GM21381 (cell line): ENCODE measurements at regions not wholly inside any gene's neighbourhood (a gene's known extent, or its start where the extent isn't known, plus 50 kb on each side); places are given as distances from the start of the nearest gene placed in this dataset.

Experiments
- ATAC-seq: cut with Tn5 transposase; IDR thresholded peaks from one replicate; pipeline ENCODE4 v1.9.1; 2021; ENCODE audit warnings: mild to moderate bottlenecking, moderate library complexity; ENCODE audit not compliant: unreplicated experiment

DNA sequence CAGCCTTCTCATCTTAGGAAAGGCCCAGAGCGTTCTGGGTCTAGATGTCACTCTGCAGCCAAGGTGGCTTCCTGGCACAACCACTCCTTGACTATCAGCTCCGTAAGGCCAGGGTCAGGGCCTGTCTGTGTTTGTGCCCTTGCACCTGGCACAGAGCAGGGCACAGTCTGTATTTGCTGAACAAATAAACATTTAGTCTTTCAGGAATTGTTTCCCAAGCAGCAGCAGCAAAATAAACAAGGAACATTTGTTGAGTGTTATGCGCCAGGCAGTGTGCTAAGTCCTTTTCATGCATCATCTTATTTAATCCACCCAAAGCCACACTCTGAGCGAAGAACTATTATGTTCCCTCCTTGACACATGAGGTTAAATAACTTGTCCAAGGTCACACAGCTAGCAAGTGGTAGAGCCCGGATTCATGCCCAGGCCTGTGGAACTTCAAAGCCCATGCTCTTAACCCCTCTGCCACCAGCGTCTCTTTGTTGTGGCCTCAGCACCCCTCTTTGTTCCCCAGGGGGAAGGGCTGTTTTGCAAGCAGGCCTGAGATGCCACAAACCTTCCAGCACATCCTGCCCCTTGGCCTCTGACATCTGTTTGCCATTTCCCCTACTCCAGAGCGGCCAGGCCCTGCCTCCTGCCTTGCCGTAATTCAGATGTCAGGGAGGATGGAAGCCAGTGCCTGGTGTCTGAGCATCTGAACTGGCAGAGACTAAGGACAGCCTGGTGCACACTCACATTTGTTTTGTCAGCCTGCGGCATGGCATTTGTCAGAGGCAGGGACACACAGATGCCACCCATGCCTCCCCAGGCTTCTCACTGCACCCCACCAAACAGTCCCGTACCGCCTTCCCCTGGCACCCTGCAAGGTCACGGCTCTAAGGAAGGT lies 325.8 kb upstream of the ZMIZ1 start:
- ATAC-seq, result no peak

DNA sequence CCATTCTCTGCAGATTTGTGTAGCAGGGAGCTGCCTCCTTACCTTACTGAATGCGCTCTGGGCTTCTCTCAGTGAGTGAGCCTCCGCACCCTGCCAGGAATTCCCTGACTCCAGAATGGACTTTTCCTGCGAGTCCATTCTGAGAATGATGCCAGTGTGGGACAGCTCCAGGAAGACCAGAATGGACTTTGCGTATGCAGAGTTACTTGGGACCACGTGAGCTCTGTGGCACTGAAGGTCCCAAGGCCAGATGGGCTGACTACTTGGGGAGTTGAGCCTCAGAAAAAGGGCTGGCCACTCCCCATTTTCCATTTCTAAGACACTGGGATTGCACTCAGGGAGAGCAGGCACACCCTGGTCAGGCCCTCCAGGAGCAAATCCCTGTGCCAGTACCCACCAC lies 324.7 kb upstream of the ZMIZ1 start:
- no peak for ATAC-seq

DNA sequence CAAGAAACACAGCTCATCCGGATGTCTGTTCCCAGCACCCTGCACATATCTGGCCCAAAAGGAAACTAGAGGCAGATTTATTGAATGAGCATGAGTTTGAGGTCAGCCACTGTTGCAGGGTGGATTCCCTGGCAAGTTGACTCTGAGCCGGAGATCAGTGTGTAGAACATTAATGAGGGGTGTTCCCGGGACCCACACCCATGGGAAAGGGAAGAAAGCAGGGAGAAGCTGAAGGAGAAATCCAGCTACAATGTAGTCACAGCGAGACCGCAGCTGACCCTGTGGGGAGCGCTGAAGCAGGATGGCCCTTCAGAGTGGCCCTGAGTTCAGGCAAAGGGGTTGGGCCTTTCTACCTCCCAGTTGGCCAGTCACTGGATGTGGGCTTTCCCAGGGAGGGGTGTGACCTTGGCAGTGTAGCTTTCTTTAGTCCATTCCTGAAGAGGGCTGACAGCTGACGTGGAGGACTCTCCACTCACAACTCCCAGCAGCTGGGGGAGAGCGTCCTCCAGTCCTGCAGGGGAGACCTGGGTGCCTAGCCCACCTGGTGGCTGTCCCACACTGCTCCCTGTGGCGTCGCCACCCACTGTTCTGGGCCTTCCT lies 324.2 kb upstream of the ZMIZ1 start:
- no peak for ATAC-seq

DNA sequence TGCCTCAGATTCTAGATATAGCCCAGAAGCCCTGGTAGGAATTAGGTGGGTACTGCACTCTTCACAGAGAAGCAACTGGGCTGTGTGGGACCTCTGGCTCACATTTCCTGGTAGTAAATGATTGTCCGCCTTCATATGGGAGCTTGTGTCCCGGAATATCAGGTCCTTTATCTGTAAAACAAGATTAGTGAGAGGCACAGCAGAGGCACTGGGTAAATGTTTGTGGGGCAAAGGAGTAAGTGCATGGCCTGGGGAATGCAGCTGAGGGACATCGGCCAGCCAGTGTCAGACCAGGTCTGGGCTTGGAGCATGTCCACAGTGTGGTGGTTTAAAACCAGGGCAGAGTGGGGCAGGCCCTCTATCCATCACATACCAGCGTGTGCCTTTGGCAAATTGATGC lies 323.3 kb upstream of the ZMIZ1 start:
- no peak for ATAC-seq

DNA sequence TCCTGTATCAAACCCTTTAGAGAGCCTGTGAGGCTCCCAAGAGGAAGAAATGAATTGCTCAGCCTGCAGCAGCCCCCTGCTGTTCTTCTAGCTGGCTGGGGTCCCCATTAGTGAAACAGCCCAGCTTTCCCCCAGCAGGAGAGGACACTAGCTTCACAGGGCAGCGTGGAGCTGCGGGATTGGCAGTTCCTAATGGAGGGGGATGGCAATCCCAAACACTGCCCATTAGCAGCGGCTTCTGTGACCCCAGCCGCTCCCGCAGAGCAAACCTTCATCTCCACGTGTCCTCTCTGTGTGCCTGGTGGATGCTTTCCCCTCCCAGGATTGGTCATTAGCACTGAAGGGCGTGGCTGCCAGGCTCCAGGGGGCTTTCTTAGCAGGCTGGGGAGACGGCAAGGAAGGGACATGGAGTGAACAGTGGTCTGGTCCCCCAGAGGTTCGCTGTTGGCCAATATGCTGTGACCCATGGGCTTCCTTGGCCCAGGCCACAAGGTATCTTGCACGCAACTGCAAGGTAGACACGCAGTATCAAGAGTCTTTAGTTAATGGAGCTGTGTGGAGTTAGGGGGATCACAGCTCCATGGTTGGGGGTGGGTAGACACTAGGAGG lies 322.5 kb upstream of the ZMIZ1 start:
- no peak for ATAC-seq

DNA sequence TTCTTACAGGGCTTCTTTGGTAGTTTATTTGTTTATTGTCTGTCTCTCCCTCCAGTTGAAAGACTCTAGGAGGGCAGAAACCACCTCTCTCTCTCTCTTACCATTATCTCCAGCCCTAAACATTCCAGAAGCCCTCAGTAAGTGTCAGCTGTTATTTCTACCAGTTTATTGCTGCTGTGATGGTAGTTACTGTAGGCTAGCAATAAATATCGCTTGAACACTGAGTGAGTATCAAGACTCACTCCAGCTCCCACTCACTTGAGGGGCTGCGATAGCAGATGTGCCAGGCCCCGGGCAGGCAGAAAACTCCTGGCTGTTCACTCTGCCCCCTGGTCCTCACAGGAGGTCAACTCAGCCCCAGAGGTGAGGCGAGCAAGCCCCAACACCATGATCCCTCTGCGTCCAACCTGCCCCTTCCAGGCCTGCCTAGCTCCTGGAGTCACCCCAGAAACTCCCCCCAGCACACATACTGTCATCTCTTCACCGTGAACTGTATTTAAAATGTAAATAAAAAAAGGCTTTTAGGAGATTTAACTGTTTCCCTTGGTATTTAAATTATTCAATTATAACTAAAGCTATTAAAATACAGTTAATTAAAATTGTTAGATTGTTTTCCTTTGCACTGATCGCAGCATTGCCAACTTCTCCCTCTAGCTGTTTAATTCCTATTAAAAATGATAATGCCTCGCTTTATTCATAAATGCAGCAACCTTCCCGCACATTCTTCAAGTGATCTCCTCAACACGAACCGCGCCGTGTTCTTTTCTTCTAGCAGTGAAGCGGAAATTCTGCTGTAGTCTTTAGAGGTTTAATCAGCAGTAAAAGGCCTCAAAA lies 321.1 kb upstream of the ZMIZ1 start:
- ATAC-seq, result no peak

DNA sequence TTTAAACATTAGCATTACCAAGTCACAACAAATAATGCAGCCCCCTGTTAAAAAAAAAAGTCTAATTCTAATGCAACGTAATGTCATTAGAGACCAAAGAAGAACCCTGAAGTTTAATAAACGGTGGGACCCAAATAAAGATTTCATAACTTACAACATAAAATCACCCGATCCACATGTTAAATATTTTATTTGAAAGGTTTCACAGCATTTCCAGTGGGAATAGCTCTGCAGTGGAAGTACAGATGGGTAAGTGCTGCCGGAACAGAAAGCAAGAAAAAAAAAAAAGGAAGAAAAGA lies 320.6 kb upstream of the ZMIZ1 start:
- no peak for ATAC-seq

DNA sequence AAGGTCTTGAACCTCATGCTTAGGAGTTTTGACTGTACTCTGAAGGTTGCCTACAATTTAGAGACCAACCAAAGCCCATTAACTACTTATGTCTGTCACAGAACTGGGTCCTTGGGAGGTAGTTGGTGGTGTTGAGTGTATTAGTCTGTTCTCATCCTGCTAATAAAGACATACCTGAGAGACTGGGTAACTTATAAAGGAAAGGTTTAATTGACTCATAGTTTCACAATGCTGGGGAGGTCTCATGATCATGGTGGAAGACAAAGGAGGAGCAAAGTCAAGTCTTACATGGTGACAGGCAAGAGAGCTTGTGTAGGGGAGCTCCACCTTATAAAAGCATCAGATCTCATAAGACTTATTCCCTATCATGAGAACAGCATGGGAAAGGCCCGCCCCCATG lies 319.6 kb upstream of the ZMIZ1 start:
- no peak for ATAC-seq

DNA sequence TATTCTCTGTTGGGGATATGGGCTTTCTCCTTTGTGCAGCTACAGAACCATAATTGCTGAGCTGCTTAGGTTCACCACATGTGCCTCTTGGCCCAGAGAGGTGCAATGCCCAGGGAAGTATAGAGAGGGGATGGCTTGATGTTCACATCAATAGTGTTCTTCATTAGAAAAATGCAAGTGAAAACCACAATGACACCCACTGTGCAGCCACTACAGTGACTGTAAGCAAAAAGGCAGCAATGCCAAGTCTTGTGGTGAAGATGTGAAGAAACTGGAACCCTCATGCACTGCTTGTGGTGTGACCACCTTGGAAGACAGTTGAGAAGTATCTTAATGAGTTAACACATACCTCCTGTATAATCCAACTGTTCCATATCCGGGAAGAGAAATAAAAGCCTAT lies 318.9 kb upstream of the ZMIZ1 start:
- no peak for ATAC-seq

DNA sequence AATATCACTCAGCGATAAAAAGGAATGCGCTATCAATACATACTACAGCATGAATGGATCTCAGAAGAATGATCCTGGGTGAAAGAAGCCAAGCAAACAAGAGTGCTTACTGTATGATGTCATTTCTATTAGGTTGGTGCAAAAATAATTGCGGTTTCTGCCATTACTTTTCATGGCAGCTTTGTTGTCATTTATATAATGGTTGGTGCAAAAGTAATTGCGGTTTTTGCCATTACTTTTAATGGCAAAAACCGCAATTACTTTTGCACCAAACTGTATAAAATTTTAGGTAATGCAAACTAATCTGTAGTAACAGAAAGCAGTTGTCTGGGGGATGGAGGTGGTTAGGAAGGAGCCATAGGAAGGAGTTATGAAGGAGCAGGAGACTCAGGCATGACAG lies 318.3 kb upstream of the ZMIZ1 start:
- ATAC-seq, result no peak

DNA sequence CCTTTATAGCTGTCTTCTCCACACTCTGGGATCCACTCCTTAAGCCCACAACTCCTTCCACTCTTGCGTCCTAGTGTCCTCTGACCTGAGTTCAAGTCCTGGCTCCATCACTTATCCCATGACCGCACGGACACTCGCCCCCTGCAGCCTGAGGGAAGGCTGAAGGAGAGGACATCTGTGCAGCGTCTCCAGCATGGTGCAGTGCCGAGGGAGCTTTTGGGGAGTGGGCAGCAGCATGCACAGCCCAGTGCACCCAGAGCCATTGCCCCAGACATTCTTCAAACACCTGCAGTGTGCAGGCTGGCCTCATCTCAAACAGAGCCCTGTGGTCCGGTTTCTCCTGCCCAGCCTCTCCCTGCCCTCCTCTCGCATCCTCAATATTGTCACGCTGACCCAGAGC lies 317.1 kb upstream of the ZMIZ1 start:
- ATAC-seq, result no peak

DNA sequence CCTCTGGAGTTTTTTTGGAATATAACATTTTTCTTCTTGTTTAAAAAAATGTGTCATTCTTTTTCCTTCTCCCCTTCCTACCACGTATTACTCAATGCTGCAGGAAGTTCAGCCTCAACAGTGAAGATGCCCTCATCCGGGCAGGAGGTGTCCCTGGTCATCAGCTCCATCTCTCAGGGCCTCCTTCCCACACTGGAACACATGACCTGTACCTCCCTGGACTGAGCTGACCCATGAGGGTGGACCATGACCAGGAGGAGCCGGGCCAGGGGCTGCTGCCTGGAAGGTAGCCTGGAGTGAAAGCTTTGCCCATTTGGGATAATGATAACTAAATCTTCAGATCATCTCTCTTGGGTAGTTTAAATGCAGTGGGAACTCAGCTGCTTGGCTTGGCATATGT lies 316.5 kb upstream of the ZMIZ1 start:
- ATAC-seq, result no peak

DNA sequence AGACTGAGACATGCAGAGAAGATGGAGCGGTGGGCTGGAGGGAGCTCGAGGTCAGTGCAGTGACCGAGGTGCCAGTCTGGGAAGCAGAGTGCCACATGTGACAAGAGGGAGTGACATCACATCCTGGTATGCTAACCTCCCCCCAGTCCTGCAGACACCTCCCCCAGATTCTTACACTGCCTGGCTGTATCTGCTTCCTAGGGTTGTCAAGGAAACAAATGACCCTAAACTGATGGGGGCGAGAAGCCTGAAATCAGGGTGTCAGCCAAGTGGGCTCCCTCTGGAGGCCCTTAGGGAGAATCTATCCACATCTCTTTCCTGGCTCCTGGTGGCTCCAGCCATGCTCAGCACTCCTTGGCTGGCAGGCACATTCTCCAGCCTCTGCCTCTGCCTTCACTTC lies 316.1 kb upstream of the ZMIZ1 start:
- ATAC-seq, result no peak

DNA sequence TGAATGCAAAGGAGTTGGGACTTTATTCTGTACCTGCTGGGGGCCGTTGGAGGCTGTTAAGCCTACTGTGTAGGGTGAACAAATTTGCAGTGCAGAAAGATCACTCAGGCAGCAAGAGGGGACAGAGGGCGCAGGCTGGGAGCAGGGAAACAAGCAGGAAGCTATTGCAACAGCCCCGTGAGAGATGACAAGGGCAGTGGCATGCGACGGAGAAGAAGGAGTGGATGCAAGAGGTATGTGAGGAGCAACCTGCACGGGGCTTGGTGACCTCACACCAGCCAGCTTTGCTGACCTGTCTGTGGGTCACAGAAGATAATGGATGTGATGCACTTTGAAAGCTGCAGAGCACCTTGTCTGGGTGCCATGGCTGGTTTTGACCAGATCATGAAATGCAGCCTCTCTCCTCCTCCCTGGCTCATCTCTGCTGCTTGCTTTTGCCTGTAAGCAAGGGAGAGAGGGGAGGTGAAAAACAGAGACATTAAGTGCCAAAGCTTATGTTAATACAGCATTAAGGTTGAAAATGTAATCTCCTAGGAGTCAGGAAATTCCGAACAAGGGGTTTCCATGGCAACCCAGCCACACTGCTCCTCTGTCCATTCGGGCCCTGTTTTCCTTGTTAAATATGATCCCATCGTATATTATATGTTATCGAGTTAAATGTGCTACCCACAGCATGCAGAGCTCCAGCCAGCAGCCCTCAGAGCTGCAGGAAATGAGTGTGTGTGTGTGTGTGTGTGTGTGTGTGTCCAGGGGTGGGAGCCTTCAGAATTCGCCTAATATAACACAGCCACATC lies 314.3 kb upstream of the ZMIZ1 start:
- ATAC-seq, result no peak

DNA sequence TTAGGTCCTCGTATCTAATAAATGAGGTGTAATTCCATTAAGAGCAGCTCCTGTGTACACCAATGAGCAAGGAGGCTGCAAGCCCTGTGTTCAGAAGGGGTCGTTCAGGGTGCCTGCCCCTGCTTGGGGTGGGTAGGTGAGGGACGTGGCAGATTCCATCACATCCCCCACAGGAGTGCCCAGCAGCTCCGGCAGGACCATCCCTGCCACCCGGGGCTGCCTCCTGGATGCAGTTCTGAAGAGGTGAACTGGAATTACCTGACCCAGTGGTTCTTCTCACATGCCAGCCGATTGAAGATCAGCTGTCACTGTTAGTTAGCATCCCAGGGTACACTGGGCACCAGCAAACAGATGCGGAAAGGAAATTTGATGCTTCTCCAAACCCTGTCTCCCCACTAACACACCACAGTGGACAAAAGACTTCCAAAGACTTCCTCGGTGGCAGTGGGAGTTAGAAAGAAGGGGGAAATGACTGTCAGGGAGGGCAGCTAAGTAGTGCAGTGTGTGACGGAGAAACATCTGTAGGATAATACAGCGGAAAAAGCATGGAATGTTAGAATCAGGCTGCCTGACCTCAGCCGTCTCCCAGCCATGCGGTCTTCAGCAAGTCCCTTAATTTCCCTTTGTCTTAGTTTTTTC lies 313.6 kb upstream of the ZMIZ1 start:
- no peak for ATAC-seq

DNA sequence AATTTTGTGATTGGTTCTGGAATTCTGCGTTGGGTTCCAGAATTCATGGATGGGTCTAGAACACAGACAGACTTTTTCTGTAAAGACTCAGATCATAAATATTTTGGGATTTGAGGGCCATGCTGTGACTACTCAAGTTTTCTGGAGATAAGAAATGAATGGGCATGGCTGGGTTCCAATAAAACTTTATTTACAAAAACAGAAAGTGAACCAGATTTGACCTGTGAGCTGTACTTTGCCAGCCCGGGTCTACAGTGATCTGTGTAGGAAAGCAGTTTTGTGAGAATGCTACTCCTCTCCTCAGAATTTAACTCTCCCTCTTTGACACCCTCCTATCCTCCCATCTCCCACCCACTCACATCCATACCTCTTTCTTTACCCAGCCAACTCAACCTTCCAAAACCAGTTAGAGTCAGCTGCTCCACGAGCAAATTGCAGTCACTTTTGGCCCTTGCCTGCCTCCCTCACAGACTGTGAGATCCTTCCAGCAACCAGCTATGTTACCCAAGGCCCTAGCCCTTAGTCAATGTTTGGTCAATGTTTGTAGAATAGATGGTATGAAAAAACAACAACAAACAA lies 312.8 kb upstream of the ZMIZ1 start:
- ATAC-seq, result no peak

DNA sequence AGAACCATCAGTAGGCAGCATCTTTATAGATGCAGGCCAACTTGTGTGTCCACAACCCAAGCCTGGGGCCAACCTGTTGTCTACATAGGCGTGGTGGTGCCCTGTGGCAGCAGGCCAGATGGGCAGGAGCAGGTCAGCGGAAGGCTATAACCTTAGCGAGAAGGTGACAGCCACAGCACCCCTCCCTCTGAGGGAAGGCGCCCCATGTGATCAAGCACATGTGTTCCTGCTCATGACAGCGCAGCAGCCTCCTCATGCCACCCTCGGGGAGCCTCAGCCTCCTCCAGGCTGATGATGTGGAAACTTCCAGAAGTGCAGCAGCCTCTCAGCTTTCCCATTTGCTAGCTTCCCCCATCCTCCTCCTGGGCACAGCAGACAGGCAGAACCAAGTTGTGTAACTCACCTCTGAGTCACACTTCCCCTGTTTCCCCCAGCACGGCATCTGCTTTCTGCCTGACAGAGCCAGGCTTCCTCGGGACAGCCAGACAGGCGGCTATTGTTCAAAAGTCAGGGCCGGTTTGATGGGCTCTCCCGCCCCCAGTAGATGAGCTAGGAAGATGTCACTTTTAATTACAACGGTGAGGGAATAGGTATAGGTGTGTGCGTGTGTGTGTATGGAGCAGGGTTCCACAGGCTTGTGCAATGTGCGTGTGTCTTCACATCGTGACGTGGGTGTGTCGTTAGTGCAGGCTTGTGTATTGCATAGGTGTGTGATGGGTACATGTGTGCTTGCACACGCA lies 312.0 kb upstream of the ZMIZ1 start:
- ATAC-seq, result no peak

DNA sequence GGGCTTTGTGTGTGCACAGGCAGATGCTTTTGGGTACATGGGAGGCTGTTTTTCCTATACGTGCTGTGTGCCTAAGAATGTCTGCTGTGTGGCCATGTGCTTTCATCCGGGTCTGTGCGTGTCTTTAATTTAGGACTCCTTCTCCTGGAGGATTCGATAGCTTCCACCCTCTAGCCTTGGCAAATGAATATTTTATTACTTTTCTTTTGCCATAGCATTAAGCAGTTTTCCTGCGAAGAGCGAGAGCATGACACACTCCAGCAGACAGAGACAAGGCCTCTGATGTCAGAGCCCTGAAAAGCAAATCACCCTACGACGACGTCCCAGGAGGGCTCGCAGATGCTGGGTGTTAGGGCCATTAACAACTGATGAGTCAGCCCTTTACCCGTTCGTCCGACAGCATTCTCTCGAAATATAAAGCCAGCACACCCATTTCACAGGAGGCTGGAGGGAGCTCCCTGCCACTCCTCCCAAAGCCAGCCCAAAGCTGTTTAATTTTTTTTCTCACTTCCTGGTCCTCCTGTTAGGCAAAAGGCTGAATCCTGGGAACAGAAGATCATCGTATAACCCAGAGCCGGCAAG lies 311.3 kb upstream of the ZMIZ1 start:
- no peak for ATAC-seq

DNA sequence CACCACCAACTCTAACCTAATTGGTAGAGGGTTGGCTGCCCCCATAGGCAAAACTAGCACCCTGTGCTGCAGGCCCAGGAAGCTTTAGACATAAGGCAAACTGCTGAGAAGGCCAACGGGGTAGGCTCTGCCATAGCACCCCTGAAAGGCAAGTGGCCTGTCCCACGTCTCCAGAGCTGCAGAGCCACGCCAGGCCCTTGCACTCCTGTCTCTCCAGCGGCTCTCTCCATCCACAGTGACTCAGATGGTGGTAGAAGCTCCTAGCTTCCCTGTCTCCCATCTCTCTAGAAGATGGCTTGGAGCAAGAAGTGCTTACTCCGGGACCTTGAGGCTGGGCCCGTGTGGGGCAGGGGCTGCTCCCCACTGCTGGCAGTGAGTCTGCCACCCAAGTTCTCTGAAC lies 310.6 kb upstream of the ZMIZ1 start:
- ATAC-seq, result no peak
